Ishikawa (cell line): ENCODE measurements at regions not wholly inside any gene's neighbourhood (a gene's known extent, or its start where the extent isn't known, plus 50 kb on each side); places are given as distances from the start of the nearest gene placed in this dataset.

Experiments used
- CEBPB ChIP-seq: IDR thresholded peaks from 2 replicates; pipeline ENCODE4 v1.6.1; 2012
- CREB1 ChIP-seq: IDR thresholded peaks from 2 replicates; pipeline ENCODE4 v1.6.1; 2012; ENCODE audit warnings: low read depth
- EGR1 ChIP-seq: IDR thresholded peaks from 2 replicates; pipeline ENCODE4 v1.6.1; 2012
- EP300 ChIP-seq: IDR thresholded peaks from 2 replicates; pipeline ENCODE4 v1.6.1; 2012; ENCODE audit warnings: borderline replicate concordance
- FOXM1 ChIP-seq: IDR thresholded peaks from 2 replicates; pipeline ENCODE4 v1.6.1; 2012; ENCODE audit warnings: low read depth, borderline replicate concordance
- NFIC ChIP-seq: IDR thresholded peaks from 2 replicates; pipeline ENCODE4 v1.6.1; 2012
- RAD21 ChIP-seq: IDR thresholded peaks from 2 replicates; pipeline ENCODE4 v1.6.1; 2012; ENCODE audit warnings: low read depth
- TAF1 ChIP-seq: IDR thresholded peaks from 2 replicates; pipeline ENCODE4 v1.6.1; 2012; ENCODE audit warnings: low read depth, mild to moderate bottlenecking
- TCF12 ChIP-seq: IDR thresholded peaks from 2 replicates; pipeline ENCODE4 v1.6.1; 2012; ENCODE audit warnings: low read depth
- YY1 ChIP-seq: IDR thresholded peaks from 2 replicates; pipeline ENCODE4 v1.6.1; 2012; ENCODE audit warnings: low read depth
- ZBTB7A ChIP-seq: IDR thresholded peaks from 2 replicates; pipeline ENCODE4 v1.6.1; 2012; ENCODE audit warnings: low read depth
- TF ChIP-seq, protein P1 (sequence below): IDR thresholded peaks from 2 replicates; pipeline ENCODE4 v1.6.1; 2012
- TF ChIP-seq, protein P2 (sequence below): IDR thresholded peaks from 2 replicates; pipeline ENCODE4 v1.6.1; 2012
- TF ChIP-seq, protein P3 (sequence below): IDR thresholded peaks from 2 replicates; pipeline ENCODE4 v1.6.1; 2012; ENCODE audit warnings: low read depth, mild to moderate bottlenecking

DNA sequence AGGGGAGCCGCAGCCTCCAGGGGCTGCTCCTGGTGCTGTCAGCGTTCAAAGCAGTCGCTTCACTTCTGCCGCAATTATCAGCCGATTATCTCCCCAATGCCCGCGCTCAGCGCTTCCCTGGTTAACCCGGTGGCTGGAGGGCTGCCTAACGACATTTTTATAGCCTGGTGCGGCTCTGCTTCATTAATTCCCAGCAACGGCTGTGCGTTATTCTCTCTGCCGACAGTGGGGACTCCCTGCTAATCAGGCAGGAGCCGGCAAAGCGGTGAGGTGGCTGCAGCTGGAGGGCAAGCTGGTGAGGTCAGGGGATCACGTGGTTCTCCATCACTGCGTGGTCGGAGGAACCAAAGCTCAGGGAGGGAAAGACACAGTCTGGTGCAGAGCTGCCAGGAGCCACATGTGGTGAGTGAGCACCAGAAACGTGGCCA lies 62.9 kb downstream of the GLRX5 start:
- TF ChIP-seq, protein P1, sequence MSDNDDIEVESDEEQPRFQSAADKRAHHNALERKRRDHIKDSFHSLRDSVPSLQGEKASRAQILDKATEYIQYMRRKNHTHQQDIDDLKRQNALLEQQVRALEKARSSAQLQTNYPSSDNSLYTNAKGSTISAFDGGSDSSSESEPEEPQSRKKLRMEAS = 0 out of 2 replicates have a peak, but pooled peaks have one; percentile 40
- TF ChIP-seq, protein P2, sequence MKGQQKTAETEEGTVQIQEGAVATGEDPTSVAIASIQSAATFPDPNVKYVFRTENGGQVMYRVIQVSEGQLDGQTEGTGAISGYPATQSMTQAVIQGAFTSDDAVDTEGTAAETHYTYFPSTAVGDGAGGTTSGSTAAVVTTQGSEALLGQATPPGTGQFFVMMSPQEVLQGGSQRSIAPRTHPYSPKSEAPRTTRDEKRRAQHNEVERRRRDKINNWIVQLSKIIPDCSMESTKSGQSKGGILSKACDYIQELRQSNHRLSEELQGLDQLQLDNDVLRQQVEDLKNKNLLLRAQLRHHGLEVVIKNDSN = peak; percentile 86
- no peak for TF ChIP-seq RAD21

DNA sequence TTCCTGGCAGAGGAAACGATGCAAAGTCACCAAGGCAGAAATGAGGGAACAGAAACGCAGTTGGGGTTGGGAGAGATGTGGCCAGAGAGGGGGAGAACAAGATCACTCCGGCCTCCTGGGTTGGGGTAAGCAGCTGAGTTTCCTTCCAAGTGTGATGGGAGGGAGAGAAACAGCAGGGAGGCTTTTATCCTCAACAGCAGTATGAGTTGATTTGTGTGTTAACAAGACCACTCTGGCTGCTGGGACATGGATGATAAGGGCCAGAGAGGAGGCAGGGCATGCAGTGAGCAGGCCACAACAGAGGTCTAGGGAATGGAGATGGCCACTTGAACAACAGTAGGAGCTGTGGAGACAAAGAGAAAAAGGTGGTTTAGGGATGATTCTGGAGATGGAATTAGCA lies 66.8 kb downstream of the GLRX5 start:
- TF ChIP-seq TAF1 = no peak
- TF ChIP-seq TCF12 = no peak
- TF ChIP-seq CREB1 = no peak
- TF ChIP-seq EP300 = no peak
- no peak for TF ChIP-seq YY1
- TF ChIP-seq EGR1 = no peak
- no peak for TF ChIP-seq CEBPB
- no peak for TF ChIP-seq FOXM1
- no peak for TF ChIP-seq ZBTB7A
- TF ChIP-seq, protein P3, sequence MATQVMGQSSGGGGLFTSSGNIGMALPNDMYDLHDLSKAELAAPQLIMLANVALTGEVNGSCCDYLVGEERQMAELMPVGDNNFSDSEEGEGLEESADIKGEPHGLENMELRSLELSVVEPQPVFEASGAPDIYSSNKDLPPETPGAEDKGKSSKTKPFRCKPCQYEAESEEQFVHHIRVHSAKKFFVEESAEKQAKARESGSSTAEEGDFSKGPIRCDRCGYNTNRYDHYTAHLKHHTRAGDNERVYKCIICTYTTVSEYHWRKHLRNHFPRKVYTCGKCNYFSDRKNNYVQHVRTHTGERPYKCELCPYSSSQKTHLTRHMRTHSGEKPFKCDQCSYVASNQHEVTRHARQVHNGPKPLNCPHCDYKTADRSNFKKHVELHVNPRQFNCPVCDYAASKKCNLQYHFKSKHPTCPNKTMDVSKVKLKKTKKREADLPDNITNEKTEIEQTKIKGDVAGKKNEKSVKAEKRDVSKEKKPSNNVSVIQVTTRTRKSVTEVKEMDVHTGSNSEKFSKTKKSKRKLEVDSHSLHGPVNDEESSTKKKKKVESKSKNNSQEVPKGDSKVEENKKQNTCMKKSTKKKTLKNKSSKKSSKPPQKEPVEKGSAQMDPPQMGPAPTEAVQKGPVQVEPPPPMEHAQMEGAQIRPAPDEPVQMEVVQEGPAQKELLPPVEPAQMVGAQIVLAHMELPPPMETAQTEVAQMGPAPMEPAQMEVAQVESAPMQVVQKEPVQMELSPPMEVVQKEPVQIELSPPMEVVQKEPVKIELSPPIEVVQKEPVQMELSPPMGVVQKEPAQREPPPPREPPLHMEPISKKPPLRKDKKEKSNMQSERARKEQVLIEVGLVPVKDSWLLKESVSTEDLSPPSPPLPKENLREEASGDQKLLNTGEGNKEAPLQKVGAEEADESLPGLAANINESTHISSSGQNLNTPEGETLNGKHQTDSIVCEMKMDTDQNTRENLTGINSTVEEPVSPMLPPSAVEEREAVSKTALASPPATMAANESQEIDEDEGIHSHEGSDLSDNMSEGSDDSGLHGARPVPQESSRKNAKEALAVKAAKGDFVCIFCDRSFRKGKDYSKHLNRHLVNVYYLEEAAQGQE = no peak

DNA sequence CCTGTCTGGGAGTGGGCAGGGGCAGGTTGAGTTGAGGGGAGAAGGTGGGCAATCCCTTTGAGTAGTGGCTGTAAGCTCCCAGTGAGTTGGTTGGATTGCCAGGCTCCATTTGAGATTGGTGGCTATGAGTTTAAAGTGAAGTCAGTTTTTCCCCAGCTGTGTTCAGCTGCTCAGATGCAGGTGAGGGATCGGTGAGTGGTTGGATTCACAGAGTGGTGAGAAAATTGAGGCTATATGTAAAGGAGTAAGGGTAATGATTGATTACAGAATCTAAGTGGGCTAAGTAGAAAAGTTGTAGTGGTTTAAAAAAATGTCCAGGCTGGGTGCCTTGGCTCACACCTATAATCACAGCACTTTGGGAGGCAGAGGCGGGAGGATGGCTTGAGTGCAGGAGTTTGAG lies 68.6 kb downstream of the GLRX5 start:
- TF ChIP-seq CREB1 (no peak), YY1 (no peak), NFIC (no peak), TAF1 (no peak), FOXM1 (no peak), EGR1 (no peak), CEBPB (no peak), RAD21 (no peak), TCF12 (no peak), ZBTB7A (no peak)
- TF ChIP-seq, protein P2 = no peak

DNA sequence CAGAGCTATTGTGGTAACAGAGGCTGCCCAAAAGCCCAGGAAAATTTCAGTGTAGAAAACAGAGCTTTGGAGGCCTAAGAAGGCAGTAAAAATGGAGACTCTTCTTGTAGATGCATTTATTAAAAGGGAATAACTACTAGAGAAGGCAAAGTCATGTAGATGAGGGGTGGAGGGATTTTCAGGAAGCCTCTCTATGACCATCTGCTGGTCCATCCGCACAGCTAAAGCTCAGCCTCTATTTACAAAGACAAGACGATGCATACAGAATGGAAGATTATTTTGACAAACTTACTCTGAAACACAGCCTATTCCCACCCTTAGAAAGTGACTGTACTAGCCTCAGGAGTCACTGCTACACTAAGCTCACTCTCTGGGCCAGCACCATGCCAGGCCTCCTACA lies 71.4 kb downstream of the GLRX5 start:
- TF ChIP-seq, protein P1 = no peak
- TF ChIP-seq TCF12 (no peak), YY1 (no peak)
- TF ChIP-seq, protein P2 = no peak

DNA sequence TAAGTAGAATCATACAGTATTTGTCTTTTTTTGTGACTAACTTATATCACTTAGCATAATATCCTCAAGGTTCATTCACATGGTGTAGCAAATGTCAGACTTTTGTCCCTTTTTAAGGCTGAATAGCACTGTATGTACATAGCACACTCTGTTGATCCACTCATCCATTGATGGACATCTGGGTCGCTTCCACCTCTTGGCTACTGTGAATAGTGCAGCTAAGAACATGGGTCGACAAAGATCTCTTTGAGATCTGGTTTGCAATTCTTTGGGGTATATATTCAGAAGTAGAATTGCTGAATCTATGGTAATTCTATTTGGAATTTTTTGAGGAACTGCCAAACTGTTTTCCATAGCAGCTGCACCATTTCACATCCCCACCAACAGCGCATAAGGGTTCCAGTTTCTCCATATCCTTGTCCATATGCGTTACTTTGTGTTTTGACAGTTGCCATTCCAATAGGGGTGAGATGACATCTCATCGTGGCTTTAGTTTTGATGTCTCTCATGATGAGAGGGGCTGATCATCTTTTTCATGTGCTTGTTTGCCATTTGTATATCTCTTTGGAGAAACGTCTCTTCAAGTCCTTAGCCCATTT lies 73.9 kb downstream of the GLRX5 start:
- TF ChIP-seq TAF1 (no peak), CREB1 (no peak), ZBTB7A (no peak), YY1 (no peak), CEBPB (no peak), FOXM1 (no peak), RAD21 (no peak), EP300 (no peak), TCF12 (no peak), NFIC (no peak)
- TF ChIP-seq, protein P2 = no peak
- TF ChIP-seq, protein P3 = no peak
- TF ChIP-seq, protein P1 = no peak
